ENCODE measurements at regions not wholly inside any gene's neighbourhood (a gene's known extent, or its start where the extent isn't known, plus 50 kb on each side); places are given as distances from the start of the nearest gene placed in this dataset.

DNA sequence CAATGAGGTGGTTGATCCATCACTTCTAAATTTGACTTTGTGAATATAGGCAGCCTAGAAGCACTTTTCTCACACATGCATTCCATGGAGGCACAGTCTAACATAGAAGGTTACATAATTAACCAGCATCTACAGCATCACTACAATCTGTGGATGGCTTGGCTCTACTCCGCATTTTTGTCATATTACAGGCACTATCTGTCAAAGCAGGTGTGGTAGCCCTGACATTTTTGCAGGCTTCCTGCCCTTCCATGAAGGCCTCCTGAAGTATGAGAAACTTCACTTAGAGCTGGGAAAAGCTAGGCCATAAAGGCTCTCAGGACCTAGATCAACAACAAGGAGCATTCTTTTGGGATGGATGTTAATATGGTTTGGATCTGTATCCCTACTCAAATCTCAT is 378.0 kb downstream of the ANXA1 start:
- ChIA-PET POLR2A (no interaction called here), CTCF (no interaction called here)
- ATAC-seq (ENCODE audit: low read depth) (no peak), DNase-seq (no peak)
- TF ChIP-seq CTCF (IDR thresholded peaks at IDR 0.05): no peak
- no peak for TF ChIP-seq EZH2 (IDR thresholded peaks at IDR 0.05; ENCODE audit: borderline replicate concordance, insufficient read depth, low read depth, low read length, poor library complexity, severe bottlenecking)
- Histone ChIP-seq H2AFZ (ENCODE audit: insufficient read depth, low read depth, low read length, poor library complexity, severe bottlenecking) (no peak overlapping the region), H3K27ac (ENCODE audit: low read length in 2 of 2) (no peak overlapping the region), H3K4me2 (replicated peaks; ENCODE audit: low read depth, low read length, poor library complexity, severe bottlenecking) (no peak overlapping the region), H3K79me2 (ENCODE audit: control insufficient read depth, insufficient read depth, low read length) (no peaks in the 10 kb centered on the region), H3K36me3 (replicated peaks in 1 of 2; ENCODE audit: control extremely low read depth in 1 of 2, control insufficient read depth in 1 of 2, extremely low read depth in 1 of 2, insufficient read depth in 2 of 2, low read length in 1 of 2) (no peaks in the 10 kb centered on the region), H3K27me3 (replicated peaks in 1 of 4; ENCODE audit: control extremely low read depth in 1 of 4, control insufficient read depth in 3 of 4, insufficient read depth in 4 of 4, low read length in 3 of 4) (no peaks in the 10 kb centered on the region), H3K9me3 (ENCODE audit: control extremely low read depth in 1 of 3, control insufficient read depth in 2 of 3, insufficient read depth in 1 of 3, low read length in 2 of 3) (no peaks in the 10 kb centered on the region), H3K4me1 (ENCODE audit: control insufficient read depth in 2 of 2, insufficient read depth in 2 of 2, low read length in 2 of 2) (no peaks in the 10 kb centered on the region), H4K20me1 (ENCODE audit: control insufficient read depth, insufficient read depth, low read length, poor library complexity, severe bottlenecking) (no peaks in the 10 kb centered on the region), H3K9ac (ENCODE audit: low read length) (no peak overlapping the region), H3K4me3 (ENCODE audit: control extremely low read depth in 1 of 5, extremely low read depth in 1 of 5, insufficient read depth in 1 of 5, low read depth in 2 of 5, low read length in 4 of 5) (no peak overlapping the region)
- H3K4me1 Mint-ChIP-seq: no peaks in the 10 kb centered on the region
- no peaks in the 10 kb centered on the region for H3K27me3 Mint-ChIP-seq
- H3K9me3 Mint-ChIP-seq (ENCODE audit: insufficient read depth): peaks cover 2% of the 10 kb centered on the region
- 100% methylated on average over 1 of the region's 1 CpG for whole genome bisulfite sequencing (ENCODE audit: insufficient coverage)
- intact Hi-C loops (cut with micrococcal nuclease): no loop called here
- no peak overlapping the region for H3K4me3 Mint-ChIP-seq
- H3K27ac Mint-ChIP-seq: no peak overlapping the region

GRCh38 chr9:73531051-73531532 is 379.4 kb downstream of the ANXA1 start:
- Mint-ChIP-seq H3K9me3 (ENCODE audit: insufficient read depth) (peaks cover 2% of the 10 kb centered on the region), H3K4me1 (no peaks in the 10 kb centered on the region), H3K4me3 (no peak overlapping the region), H3K27me3 (no peaks in the 10 kb centered on the region), H3K27ac (no peak overlapping the region)
- no peaks in the 10 kb centered on the region for H3K4me1 ChIP-seq (ENCODE audit: control insufficient read depth in 2 of 2, insufficient read depth in 2 of 2, low read length in 2 of 2)
- no peaks in the 10 kb centered on the region for H3K79me2 ChIP-seq (ENCODE audit: control insufficient read depth, insufficient read depth, low read length)
- H4K20me1 ChIP-seq (ENCODE audit: control insufficient read depth, insufficient read depth, low read length, poor library complexity, severe bottlenecking): no peaks in the 10 kb centered on the region
- H3K27me3 ChIP-seq (replicated peaks in 1 of 4; ENCODE audit: control extremely low read depth in 1 of 4, control insufficient read depth in 3 of 4, insufficient read depth in 4 of 4, low read length in 3 of 4): no peaks in the 10 kb centered on the region
- TF ChIP-seq CTCF (IDR thresholded peaks at IDR 0.05) (no peak), EZH2 (IDR thresholded peaks at IDR 0.05; ENCODE audit: borderline replicate concordance, insufficient read depth, low read depth, low read length, poor library complexity, severe bottlenecking) (no peak)
- no peak overlapping the region for H3K27ac ChIP-seq (ENCODE audit: low read length in 2 of 2)
- H3K4me3 ChIP-seq (ENCODE audit: control extremely low read depth in 1 of 5, extremely low read depth in 1 of 5, insufficient read depth in 1 of 5, low read depth in 2 of 5, low read length in 4 of 5): no peak overlapping the region
- ATAC-seq (ENCODE audit: low read depth) (no peak), DNase-seq (no peak)
- H3K9ac ChIP-seq (ENCODE audit: low read length): no peak overlapping the region
- no peaks in the 10 kb centered on the region for H3K9me3 ChIP-seq (ENCODE audit: control extremely low read depth in 1 of 3, control insufficient read depth in 2 of 3, insufficient read depth in 1 of 3, low read length in 2 of 3)
- no peaks in the 10 kb centered on the region for H3K36me3 ChIP-seq (replicated peaks in 1 of 2; ENCODE audit: control extremely low read depth in 1 of 2, control insufficient read depth in 1 of 2, extremely low read depth in 1 of 2, insufficient read depth in 2 of 2, low read length in 1 of 2)
- H3K4me2 ChIP-seq (replicated peaks; ENCODE audit: low read depth, low read length, poor library complexity, severe bottlenecking): no peak overlapping the region
- ChIA-PET POLR2A (no interaction called here), CTCF (no interaction called here)
- WGBS (ENCODE audit: insufficient coverage): no CpG with 5 or more reads among the region's 5 CpGs
- H2AFZ ChIP-seq (ENCODE audit: insufficient read depth, low read depth, low read length, poor library complexity, severe bottlenecking): no peak overlapping the region
- intact Hi-C loops (cut with micrococcal nuclease): no loop called here
